Cerebellar cortex (tissue), 1 donor: ENCODE measurements at regions not wholly inside any gene's neighbourhood (a gene's known extent, or its start where the extent isn't known, plus 50 kb on each side); places are given as distances from the start of the nearest gene placed in this dataset.
"Not testable (repeated sequence)": the region's sequence is repeated elsewhere in the genome, so short reads cannot be mapped to it uniquely, and the experiment has no call there.

Source experiments
- DNase-seq: peaks from one replicate; pipeline ENCODE4 v3.0.0-alpha.2; 2015; ENCODE audit warnings: low spot score

GRCh38 chr5:163950248-163950647 is 444.8 kb downstream of the MAT2B start:
- DNase-seq: no peak

DNA sequence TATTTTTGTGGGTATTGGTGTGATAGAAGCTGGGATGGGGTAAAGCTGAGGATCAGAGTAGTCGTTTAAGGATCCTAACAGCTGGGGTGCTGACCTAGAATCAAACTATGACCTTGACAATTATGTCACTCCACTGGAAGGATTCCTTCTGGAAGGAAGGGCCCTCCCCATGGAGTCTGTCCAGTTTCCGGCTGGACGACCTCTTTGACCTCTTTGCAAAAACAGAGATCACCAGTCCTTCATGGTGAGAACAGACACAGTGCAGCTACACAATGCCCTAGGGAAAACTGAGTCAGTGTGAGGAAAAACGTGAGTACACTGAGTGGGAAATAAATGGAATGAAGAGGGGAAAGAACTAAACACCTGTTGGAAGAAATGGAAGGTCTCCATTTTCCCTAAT is 445.6 kb downstream of the MAT2B start:
- DNase-seq: no peak

DNA sequence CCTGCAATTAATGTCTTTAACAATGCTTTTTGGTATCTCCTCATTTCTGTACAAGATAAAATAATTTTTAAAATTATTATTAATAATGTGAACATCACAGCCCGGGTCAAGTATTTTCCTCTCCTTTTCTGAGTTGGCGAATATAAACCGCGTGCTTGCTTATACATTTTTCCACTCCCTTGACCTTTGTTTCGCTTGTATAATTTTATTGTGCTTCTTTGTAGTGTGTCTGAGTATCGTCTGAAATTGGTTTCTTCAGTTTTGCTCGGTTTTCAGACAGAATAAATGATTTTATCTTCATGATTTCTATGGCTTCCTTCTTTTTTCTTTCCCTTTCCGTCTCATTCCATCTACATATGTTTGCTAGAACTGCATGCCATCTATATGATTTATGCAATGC is 448.5 kb downstream of the MAT2B start:
- DNase-seq: no peak

DNA sequence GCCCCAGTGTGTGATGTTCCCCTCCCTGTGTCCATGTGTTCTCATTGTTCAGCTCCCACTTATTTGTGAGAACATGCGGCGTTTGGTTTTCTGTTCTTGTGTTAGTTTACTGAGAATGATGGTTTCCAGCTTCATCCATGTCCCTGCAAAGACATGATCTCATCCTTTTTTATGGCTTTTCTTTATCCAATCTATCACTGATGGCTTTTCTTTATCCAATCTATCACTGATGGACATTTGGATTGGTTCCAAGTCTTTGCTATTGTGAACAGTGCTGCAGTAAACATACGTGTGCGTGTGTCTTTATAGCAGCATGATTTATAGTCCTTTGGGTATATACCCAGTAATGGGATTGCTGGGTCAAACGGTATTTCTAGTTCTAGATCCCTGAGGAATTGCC is 455.8 kb downstream of the MAT2B start:
- DNase-seq: not testable (repeated sequence)

DNA sequence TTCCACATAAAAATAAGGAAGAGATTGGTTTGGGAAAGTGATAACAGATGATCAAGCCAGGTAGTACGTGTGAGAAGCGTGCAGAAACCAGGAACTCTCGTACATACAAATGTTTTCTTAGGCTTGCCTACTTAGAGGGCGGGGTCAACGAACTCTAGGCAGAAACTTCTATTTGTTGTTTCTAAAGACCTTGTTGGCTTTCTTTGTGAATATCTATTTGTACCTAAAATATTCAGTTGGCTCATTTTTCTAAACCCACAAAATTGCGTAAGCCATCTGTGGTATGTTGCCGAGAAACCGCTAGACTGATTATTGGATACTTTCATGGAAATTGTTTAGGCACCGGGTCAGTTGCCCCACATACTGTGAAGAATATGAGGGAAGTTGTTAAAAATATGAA is 458.5 kb downstream of the MAT2B start:
- no peak for DNase-seq

GRCh38 chr5:163964671-163965070 is 459.3 kb downstream of the MAT2B start:
- DNase-seq: no peak

GRCh38 chr5:163967268-163967667 is 461.8 kb downstream of the MAT2B start:
- DNase-seq: no peak

- DNase-seq: no peak
Measured at GRCh38 chr5:163968651-163969050, 463.2 kb downstream of the MAT2B start.

DNA sequence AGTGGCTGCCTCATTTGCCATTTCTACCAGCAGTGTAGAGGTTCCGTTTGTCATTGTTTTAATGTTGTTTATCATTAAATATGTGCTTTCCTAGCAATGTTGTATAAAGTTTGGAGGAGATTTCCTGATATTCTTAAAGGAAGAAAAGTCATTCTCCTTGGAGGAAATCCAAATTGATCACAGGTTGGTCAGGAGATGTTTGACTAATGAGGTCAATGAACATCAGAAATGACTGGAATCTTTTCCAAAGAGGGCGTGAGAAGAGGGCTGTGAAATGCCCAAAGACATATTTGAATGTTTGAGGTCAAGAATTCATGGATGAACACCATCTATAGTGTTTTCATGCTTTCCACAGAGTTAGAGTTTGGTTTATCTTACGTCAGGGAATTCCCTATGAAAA is 471.3 kb downstream of the MAT2B start:
- DNase-seq: no peak

- DNase-seq: no peak
Measured at GRCh38 chr5:163978897-163979296, 473.5 kb downstream of the MAT2B start.

- DNase-seq: no peak
Measured at GRCh38 chr5:163988566-163988965, 483.1 kb downstream of the MAT2B start.

- DNase-seq: no peak
Measured at GRCh38 chr5:163993126-163993525, 487.7 kb downstream of the MAT2B start.

GRCh38 chr5:163995206-163995605 is 489.8 kb downstream of the MAT2B start:
- no peak for DNase-seq

DNA sequence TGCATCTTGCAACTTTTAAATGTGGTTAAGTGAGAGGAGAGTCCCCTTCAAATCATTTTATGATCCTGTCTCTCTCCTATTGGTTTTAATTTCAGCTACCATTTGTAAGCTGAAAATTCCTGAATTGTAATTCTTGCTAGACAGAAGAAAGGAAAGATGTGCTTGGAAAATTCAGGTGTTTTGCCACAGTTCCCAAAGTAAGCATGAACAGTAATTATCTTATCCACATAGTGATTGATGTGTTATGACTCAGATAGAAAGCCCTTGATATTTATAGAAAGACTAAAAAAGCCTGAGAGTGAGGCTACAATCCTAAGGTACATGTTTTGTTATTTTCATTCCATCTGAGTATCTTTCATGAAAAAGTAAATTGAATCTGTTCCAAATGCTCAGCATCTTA is 492.5 kb downstream of the MAT2B start:
- DNase-seq: no peak

DNA sequence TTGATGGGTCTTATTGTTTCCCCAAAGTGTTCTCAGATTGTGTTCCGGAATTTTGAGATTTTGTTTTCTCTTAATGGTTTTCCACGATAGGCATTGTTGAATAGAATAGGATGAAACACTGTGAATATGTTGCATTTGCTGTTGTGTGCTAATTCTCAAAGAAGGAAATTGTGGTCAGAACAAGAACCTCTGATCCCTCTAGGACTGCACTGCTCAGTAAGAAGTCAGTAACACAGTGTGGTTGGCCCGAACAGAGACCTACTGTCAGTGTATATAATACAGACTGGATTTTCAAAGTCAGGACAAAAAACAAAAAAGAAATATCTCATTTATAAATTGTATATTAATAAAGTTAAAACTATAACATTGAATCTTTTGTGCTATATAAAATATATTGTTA is 494.8 kb downstream of the MAT2B start:
- DNase-seq: no peak

DNA sequence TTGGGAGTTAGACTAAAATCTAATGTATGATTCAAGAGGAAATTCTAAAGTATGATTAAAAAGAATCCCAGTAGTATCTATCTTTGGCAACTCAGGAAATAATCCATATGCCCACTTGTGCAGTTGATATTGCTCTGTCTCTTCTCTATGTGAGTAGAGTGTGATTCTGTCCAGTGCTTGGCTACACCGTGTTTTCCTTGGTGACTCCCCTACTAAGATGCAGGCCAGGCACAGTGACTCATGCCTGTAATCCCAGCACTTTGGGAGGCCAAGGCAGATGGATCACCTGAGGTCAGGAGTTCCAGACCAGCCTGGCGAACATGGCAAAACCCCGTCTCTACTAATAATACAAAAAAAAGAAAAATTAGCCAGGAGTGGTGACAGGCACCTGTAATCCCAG is 495.4 kb downstream of the MAT2B start:
- no peak for DNase-seq

DNA sequence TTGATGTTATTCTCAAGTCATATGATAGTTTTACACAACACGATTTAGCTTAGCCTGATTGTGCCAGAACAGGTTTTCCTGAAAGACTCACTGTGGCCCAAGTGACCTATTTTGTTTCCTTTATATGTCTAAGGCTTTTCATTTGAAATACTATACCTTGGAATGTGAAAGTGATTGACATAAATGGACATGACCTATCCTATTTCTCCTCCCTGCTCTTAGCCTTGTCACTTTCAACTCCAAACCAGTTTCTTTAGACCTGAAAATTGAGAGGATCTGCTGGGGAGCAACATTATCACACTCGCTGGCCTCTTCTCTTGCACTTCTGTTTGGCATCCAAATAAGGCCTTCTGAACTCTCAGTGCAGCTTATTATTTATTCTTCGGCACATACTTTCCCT is 496.8 kb downstream of the MAT2B start:
- DNase-seq: no peak

DNA sequence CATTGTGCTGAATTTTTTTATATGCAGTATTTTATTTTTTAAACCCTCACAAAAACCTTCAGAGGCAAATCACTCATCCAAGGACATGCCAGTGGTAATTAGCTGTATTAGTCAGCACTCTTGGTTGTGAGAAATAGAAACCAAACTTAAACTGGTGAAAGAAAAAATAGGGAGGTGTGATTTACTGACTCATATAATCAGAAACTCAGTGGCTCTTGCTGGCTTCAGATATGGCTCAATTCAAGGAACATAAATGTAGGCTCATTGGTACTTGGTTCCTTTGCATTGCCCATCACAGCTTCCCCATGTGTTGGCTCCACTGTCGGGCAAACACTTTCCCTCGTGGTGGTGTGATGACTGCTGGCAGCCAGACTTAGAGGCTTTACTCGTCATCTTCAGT is 497.2 kb downstream of the MAT2B start:
- DNase-seq: no peak

DNA sequence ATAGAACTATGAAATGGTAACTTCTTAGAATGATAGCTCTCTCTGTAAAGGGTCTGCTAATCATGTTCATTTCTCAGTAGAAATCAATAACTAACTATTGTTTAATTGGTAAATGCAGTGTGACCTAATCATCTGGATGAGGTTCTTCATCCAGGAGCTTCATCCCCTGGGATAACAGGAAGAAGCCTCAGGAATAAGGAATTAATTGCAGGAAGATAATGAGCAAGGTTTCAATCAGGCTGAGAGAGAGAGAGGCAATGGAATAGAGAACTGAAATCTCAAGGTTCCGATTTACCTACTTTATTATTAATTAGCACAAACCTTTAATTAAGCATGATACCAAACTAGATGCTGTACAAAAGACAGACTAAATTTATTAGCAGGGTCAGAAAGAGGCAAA is 499.7 kb downstream of the MAT2B start:
- DNase-seq: no peak

- DNase-seq: no peak
Measured at GRCh38 chr5:164007064-164007463, 501.6 kb downstream of the MAT2B start.

DNA sequence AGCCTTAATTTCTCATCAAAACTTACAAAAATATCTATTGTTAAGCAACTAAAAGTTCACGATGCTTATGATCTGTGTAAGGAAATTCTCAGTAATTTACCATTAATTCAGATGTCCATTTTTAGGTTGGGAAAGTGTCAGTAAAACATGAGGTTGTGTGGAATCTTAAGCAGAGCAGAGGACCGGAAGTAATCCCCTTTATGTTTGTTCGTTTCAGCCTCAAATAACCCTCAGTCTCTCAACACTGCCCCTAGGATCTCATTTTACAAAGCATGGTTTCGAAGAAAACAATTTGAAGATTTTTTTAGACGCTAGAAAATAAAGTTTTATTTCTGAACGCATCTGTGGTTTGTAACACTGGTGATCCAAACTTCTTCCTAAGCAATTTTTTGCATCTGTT is 504.2 kb downstream of the MAT2B start:
- DNase-seq: no peak

- DNase-seq: no peak
Measured at GRCh38 chr5:164010900-164011299, 505.5 kb downstream of the MAT2B start.

DNA sequence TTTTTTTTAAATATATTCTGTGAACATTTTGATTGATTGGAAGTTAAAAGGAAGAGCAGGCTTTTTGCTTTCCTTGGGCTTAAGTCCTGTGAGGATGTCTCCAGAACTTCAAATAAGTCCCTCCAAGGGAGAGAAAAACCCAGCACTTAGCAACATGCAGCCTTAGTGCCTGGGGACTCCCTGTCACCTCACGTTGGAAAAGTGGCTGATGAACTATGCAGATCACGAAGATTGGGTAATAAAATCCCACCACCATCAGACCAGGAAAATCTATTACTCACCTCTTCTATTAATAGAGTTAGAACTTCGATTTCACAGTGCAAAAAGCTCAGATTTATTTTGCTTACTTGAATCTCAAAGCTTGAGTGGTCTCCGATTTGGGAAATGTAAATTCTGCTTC is 507.0 kb downstream of the MAT2B start:
- no peak for DNase-seq

DNA sequence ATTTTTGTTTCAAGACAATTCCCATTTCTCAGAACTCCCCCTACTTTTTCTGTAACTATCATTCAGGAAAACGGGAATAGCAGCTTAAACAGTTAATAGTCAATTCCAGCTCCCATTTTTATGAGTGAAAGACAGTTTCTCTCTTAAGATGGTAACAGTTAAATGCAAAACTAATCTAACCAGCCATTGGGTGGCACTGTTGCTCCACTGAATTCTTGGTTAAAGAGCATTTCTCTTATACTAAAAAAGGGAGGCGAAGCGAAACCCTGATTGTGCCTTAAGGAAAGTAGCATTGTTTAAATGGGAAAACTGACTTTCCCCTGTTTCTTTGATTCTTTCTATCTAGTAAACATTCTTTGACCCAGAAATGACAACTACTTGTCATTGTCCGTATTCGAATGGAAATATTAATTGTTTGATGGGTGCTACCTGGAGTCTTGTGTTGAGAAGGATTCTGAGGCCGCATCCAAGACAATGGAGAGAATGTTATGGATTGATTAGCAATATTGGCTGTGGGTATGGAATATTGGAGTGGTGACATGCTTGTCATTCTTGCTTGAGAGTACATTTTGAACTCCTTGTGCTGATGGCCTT is 507.8 kb downstream of the MAT2B start:
- DNase-seq: peak; percentile 65

GRCh38 chr5:164020116-164020515 is 514.7 kb downstream of the MAT2B start:
- no peak for DNase-seq
